ENCODE measurements at regions not wholly inside any gene's neighbourhood (a gene's known extent, or its start where the extent isn't known, plus 50 kb on each side); places are given as distances from the start of the nearest gene placed in this dataset.
"Not testable (repeated sequence)": the region's sequence is repeated elsewhere in the genome, so short reads cannot be mapped to it uniquely, and the experiment has no call there.

DNA sequence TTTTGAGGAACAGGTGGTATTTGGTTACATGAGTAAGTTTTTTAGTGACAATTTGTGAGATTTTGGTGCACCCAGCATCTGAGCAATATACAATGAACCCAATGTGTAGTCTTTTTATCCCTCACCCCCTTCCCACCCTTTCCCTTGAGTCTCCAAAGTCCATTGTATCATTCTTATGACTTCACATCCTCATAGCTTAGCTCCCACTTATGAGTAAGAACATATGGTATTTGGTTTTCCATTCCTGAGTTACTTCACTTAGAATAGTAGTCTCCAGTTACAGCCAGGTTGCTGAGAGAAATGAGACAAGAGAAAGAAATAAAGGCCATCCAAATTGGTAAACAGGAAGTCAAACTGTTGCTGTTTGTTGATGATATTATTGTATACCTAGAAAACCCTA lies 87.5 kb downstream of the OTOR start:
- TF ChIP-seq, protein P1, sequence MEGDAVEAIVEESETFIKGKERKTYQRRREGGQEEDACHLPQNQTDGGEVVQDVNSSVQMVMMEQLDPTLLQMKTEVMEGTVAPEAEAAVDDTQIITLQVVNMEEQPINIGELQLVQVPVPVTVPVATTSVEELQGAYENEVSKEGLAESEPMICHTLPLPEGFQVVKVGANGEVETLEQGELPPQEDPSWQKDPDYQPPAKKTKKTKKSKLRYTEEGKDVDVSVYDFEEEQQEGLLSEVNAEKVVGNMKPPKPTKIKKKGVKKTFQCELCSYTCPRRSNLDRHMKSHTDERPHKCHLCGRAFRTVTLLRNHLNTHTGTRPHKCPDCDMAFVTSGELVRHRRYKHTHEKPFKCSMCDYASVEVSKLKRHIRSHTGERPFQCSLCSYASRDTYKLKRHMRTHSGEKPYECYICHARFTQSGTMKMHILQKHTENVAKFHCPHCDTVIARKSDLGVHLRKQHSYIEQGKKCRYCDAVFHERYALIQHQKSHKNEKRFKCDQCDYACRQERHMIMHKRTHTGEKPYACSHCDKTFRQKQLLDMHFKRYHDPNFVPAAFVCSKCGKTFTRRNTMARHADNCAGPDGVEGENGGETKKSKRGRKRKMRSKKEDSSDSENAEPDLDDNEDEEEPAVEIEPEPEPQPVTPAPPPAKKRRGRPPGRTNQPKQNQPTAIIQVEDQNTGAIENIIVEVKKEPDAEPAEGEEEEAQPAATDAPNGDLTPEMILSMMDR (IDR thresholded peaks at IDR 0.05) = not testable (repeated sequence)
- not testable (repeated sequence) for TF ChIP-seq POLR2A (IDR thresholded peaks at IDR 0.05)
